Endodermal cell (in vitro differentiated cells): ENCODE measurements at regions not wholly inside any gene's neighbourhood (a gene's known extent, or its start where the extent isn't known, plus 50 kb on each side); places are given as distances from the start of the nearest gene placed in this dataset.

Experiments
- DNase-seq: peaks from one replicate; pipeline ENCODE4 v3.0.0-alpha.2; 2017
- H3K27ac ChIP-seq: 2 replicates; pipeline ENCODE4 v1.5.1; 2013; ENCODE audit warnings: mild to moderate bottlenecking, low read depth, low read length, moderate library complexity
- H3K27me3 ChIP-seq: 2 replicates; pipeline ENCODE4 v1.6.1; 2013; ENCODE audit warnings: mild to moderate bottlenecking, low read length, moderate library complexity; ENCODE audit not compliant: insufficient read depth, control insufficient read depth, poor library complexity, severe bottlenecking
- H3K36me3 ChIP-seq: 2 replicates; pipeline ENCODE4 v1.7.0; 2013; ENCODE audit warnings: mild to moderate bottlenecking, low read length, moderate library complexity; ENCODE audit not compliant: control insufficient read depth, insufficient read depth
- H3K4me1 ChIP-seq: one replicate; pipeline ENCODE4 v1.7.0; 2013; ENCODE audit warnings: low read length; ENCODE audit not compliant: control insufficient read depth, insufficient read depth
- H3K4me3 ChIP-seq: 2 replicates; pipeline ENCODE4 v1.5.1; 2013; ENCODE audit warnings: mild to moderate bottlenecking, low read length, moderate library complexity
- H3K9ac ChIP-seq: 2 replicates; pipeline ENCODE4 v1.6.1; 2013; ENCODE audit warnings: mild to moderate bottlenecking, low read length, moderate library complexity; ENCODE audit not compliant: poor library complexity, severe bottlenecking; ENCODE audit errors: extremely low read depth
- H3K9me3 ChIP-seq: 2 replicates; pipeline ENCODE4 v1.6.1; 2013; ENCODE audit warnings: mild to moderate bottlenecking, low read length, moderate library complexity; ENCODE audit not compliant: control insufficient read depth
- H3K27ac Mint-ChIP-seq: 2 replicates; pipeline ENCODE4 v1.8.0; 2020; ENCODE audit warnings: mixed read lengths
- H3K27me3 Mint-ChIP-seq: 2 replicates; pipeline ENCODE4 v1.8.0; 2021; ENCODE audit warnings: mild to moderate bottlenecking, mixed read lengths; ENCODE audit not compliant: insufficient read depth
- H3K36me3 Mint-ChIP-seq: 2 replicates; pipeline ENCODE4 v1.8.0; 2020; ENCODE audit warnings: low read depth, mixed read lengths
- H3K4me1 Mint-ChIP-seq: 2 replicates; pipeline ENCODE4 v1.8.0; 2020; ENCODE audit warnings: mixed read lengths
- H3K4me3 Mint-ChIP-seq: 2 replicates; pipeline ENCODE4 v1.8.0; 2020; ENCODE audit warnings: mild to moderate bottlenecking, moderate library complexity, mixed read lengths
- H3K9me3 Mint-ChIP-seq: 2 replicates; pipeline ENCODE4 v1.8.0; 2020; ENCODE audit warnings: mild to moderate bottlenecking, mixed read lengths
- CTCF ChIP-seq: fragments of 200-600 bp; sonication (generic); conservative IDR thresholded peaks from 2 replicates; pipeline ENCODE4 v1.5.0; 2021; ENCODE audit warnings: antibody characterized with exemption, mild to moderate bottlenecking
- WGBS, 2 experiments: methylation state at CpG; one replicate each; pipeline versions ENCODE4 v1.1.5 to v1.1.7; 2013; ENCODE audit warnings: missing lambda C conversion rate in 2 of 2, mixed read lengths in 1 of 2; ENCODE audit not compliant: insufficient coverage in 1 of 2, insufficient read length in 1 of 2; 5-methylcytosine and 5-hydroxymethylcytosine counted together

- no peak overlapping the region for H3K27ac Mint-ChIP-seq
- H3K9me3 Mint-ChIP-seq: no peaks in the 10 kb centered on the region
- no peak for TF ChIP-seq CTCF
- no peak overlapping the region for H3K4me3 ChIP-seq
- H3K4me1 ChIP-seq: no peaks in the 10 kb centered on the region
- H3K9ac ChIP-seq: no peak overlapping the region
- H3K36me3 ChIP-seq: no peaks in the 10 kb centered on the region
- no peak for DNase-seq
- H3K27me3 ChIP-seq: peaks cover 54% of the 10 kb centered on the region
- no peak overlapping the region for H3K4me3 Mint-ChIP-seq
- H3K4me1 Mint-ChIP-seq: no peaks in the 10 kb centered on the region
- H3K9me3 ChIP-seq: no peaks in the 10 kb centered on the region
- H3K27ac ChIP-seq: no peak overlapping the region
- WGBS, 2 experiments: 88 to 96% methylated on average over 1 to 3 of the region's 3 CpGs
- H3K36me3 Mint-ChIP-seq: no peaks in the 10 kb centered on the region
- peaks cover 49% of the 10 kb centered on the region for H3K27me3 Mint-ChIP-seq
Measured at GRCh38 chr15:88322461-88322860, 65.9 kb upstream of the NTRK3 start.

- TF ChIP-seq CTCF: no peak
- H3K4me1 Mint-ChIP-seq: no peaks in the 10 kb centered on the region
- DNase-seq: no peak
- Histone ChIP-seq H3K9ac (no peak overlapping the region), H3K9me3 (no peaks in the 10 kb centered on the region), H3K36me3 (no peaks in the 10 kb centered on the region), H3K4me1 (no peaks in the 10 kb centered on the region), H3K4me3 (no peak overlapping the region), H3K27ac (no peak overlapping the region), H3K27me3 (peaks cover 49% of the 10 kb centered on the region)
- H3K27me3 Mint-ChIP-seq: peaks cover 49% of the 10 kb centered on the region
- no peak overlapping the region for H3K4me3 Mint-ChIP-seq
- no peaks in the 10 kb centered on the region for H3K9me3 Mint-ChIP-seq
- no peaks in the 10 kb centered on the region for H3K36me3 Mint-ChIP-seq
- WGBS, 2 experiments: 60 to 69% methylated on average over 3 of the region's 3 CpGs
- H3K27ac Mint-ChIP-seq: no peak overlapping the region
Measured at GRCh38 chr15:88321271-88321670, 64.7 kb upstream of the NTRK3 start.

GRCh38 chr15:88316586-88316985, 60.0 kb upstream of the NTRK3 start:
- no peaks in the 10 kb centered on the region for H3K36me3 Mint-ChIP-seq
- H3K36me3 ChIP-seq: no peaks in the 10 kb centered on the region
- H3K4me1 ChIP-seq: no peaks in the 10 kb centered on the region
- no peak for TF ChIP-seq CTCF
- no peak overlapping the region for H3K27ac Mint-ChIP-seq
- H3K9ac ChIP-seq: no peak overlapping the region
- 93 to 97% methylated on average over 2 of the region's 3 CpGs for WGBS, 2 experiments
- no peaks in the 10 kb centered on the region for H3K4me1 Mint-ChIP-seq
- no peak for DNase-seq
- H3K9me3 Mint-ChIP-seq: peaks cover 11% of the 10 kb centered on the region
- H3K4me3 Mint-ChIP-seq: no peak overlapping the region
- H3K27ac ChIP-seq: no peak overlapping the region
- H3K27me3 ChIP-seq: peaks cover 52% of the 10 kb centered on the region
- peaks cover 65% of the 10 kb centered on the region for H3K27me3 Mint-ChIP-seq
- H3K9me3 ChIP-seq: no peaks in the 10 kb centered on the region
- no peak overlapping the region for H3K4me3 ChIP-seq
